Mononuclear cell (primary cell): ENCODE measurements at regions not wholly inside any gene's neighbourhood (a gene's known extent, or its start where the extent isn't known, plus 50 kb on each side); places are given as distances from the start of the nearest gene placed in this dataset.

Source experiments
- H3K27me3 ChIP-seq: 2 replicates; pipeline ENCODE4 v1.6.0; 2011; ENCODE audit warnings: low read length, control low read depth; ENCODE audit not compliant: insufficient read depth
- H3K4me1 ChIP-seq: 2 replicates; pipeline ENCODE4 v1.5.1; 2011; ENCODE audit warnings: mild to moderate bottlenecking, low read length, control low read depth; ENCODE audit not compliant: insufficient read depth
- H3K4me3 ChIP-seq: 2 replicates; pipeline ENCODE4 v1.5.1; 2011; ENCODE audit warnings: mild to moderate bottlenecking, low read length, moderate library complexity
- H3K9me3 ChIP-seq: 2 replicates; pipeline ENCODE4 v1.5.1; 2011; ENCODE audit warnings: low read depth, mild to moderate bottlenecking, control low read depth, low read length

DNA sequence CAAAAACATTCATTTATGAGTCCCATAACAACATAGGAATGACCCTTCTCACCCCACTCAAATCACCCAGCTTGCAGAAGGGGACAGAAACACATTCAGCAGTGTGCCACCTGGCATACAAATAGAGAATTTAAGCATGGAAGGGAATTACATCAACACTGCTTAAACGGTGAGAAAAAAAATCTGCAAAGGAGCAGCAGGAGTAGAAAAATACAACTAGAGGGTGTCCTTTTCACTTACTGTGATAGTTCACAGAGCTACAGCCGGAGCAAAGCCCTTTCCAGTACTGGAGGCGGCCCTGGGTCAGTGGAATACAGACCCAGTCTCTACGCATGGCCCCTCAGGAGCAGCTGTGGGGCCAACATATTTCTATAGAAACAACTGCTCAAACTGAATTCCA lies 764.3 kb upstream of the ARGLU1 start:
- Histone ChIP-seq H3K4me1 (no peaks in the 10 kb centered on the region), H3K4me3 (no peak overlapping the region), H3K9me3 (no peaks in the 10 kb centered on the region), H3K27me3 (no peaks in the 10 kb centered on the region)

DNA sequence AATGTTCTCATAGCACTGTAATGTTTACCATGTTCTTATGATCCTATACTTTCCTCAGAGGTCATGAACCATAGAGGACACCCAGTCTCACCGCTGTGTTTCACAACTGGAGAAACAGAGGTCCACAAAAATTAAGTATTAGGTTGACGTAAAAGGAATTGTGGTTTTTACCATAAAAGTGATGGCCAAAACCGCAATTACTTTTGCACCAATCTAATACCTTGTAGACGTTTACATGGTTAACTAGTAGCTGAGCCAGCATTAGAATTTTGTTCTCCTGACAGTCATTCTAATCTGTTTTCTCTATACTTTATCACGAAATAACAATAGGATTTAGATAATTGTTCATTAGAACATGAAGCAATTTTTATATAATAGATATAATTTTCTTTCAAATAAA lies 763.4 kb upstream of the ARGLU1 start:
- Histone ChIP-seq H3K4me3 (no peak overlapping the region), H3K27me3 (no peaks in the 10 kb centered on the region), H3K4me1 (no peaks in the 10 kb centered on the region), H3K9me3 (no peaks in the 10 kb centered on the region)

DNA sequence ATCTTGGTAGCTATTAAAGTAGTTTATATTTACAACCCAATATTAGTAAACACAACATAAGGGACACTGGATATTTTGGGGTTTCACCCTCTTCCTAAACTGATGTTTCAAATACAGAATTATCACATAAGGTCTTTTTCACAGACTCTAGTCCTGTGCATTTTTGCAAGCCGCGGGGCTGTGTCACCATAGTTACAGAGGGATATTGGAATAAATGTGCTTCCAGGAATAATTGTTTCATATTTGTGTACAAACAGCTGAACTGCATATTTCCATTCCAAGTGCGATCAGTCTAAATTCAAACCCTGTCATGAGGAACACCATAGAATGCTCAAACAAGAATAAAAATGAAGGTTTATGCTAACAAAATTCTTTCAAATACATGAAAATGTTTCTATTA lies 762.5 kb upstream of the ARGLU1 start:
- H3K27me3 ChIP-seq, result no peaks in the 10 kb centered on the region
- H3K9me3 ChIP-seq, result no peaks in the 10 kb centered on the region
- H3K4me3 ChIP-seq, result no peak overlapping the region
- no peaks in the 10 kb centered on the region for H3K4me1 ChIP-seq

DNA sequence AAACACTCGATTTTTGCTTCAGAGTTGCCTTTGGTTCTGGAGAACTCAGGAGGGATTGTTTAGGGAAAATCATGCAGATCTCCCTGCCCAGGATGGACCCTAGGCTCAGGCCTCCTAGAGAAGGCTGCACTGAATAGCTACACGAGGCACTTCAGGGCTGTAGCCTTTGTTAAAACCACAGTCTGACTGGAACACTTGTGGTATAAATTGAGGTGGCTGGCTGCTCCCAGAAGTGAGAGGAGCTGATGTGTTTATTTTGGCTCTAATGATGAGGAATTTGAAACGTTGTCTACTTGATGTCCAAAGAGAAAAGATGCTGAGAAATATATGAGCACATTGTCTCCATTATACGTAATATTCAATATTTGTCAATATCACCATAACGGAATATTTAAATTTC lies 762.1 kb upstream of the ARGLU1 start:
- Histone ChIP-seq H3K27me3 (no peaks in the 10 kb centered on the region), H3K4me1 (no peaks in the 10 kb centered on the region), H3K4me3 (no peak overlapping the region), H3K9me3 (no peaks in the 10 kb centered on the region)

DNA sequence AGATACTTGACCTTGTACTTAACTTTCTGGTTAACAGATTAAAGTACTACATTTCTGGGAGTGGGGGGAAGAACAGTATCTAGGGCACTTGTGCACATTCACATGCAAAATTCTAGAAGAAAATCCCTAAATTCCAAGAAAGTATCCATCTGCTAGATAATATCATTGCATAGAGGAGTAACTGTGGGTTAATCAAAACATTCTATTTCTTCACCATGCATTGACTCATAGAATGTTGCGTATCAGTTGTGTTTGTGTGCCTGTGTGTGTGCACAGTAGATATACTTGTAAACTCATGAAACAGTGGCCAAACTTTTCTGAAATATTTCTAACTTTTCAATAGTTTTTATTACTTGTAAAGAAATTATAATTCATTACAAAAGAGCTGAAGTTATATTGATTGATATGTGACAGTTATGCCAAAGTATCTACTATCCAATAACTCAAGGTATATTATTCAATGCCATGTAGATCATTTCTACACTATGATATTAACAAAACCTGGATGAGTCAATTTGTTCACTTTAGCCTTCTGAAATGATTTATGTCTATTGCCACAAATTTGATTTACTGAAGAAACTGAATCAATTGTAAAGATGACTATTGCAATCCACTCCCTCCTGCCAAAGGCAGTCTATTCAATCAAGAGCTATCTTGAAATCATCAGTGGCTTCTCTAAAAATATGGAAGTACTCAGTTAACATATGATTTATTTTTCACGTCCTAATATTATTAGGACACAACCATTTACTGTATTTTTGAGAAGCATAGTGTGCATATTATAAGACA lies 756.7 kb upstream of the ARGLU1 start:
- Histone ChIP-seq H3K27me3 (no peaks in the 10 kb centered on the region), H3K9me3 (no peaks in the 10 kb centered on the region), H3K4me3 (no peak overlapping the region)

DNA sequence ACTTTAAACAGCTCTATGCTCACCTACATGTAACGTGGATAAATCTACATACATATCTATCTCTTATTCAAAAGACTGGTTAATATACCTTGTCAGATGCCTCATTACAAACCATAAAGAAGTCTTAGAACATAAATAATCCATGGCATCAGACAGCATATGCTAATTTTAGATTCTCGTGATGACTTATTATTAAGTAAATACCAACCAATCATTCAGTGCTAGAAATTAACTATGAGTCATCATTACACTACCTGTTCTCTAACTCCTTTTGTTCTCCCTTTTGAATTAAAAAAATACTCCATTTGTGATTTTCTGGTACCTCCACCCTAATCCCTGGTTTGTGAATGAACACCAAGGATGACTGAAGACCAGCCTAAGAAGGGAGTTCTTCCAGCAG lies 754.3 kb upstream of the ARGLU1 start:
- Histone ChIP-seq H3K27me3 (no peaks in the 10 kb centered on the region), H3K4me3 (no peak overlapping the region), H3K4me1 (no peaks in the 10 kb centered on the region), H3K9me3 (no peaks in the 10 kb centered on the region)

More for the DNA sequence above, 756.7 kb upstream of the ARGLU1 start:
- H3K4me1 ChIP-seq, result no peaks in the 10 kb centered on the region

DNA sequence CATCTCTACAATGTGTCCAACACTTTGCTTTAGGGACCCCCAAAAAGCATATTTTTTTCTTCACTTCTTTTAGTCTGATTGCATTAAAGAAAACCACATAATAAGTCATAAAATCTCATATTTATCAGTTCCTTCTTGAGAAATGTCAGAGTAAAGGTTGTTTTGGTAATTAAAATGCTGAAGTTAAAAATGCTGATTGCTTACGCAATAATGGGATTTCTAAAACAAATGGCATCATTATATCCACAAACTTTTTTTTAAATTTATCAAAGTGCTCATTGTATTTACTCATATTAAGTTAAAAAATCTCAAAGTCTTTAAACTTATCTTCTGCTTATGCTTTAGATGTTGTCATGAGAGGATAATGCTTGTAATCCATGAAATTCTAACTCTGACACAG lies 737.2 kb upstream of the ARGLU1 start:
- no peaks in the 10 kb centered on the region for H3K9me3 ChIP-seq
- no peaks in the 10 kb centered on the region for H3K4me1 ChIP-seq
- H3K4me3 ChIP-seq, result no peak overlapping the region
- no peaks in the 10 kb centered on the region for H3K27me3 ChIP-seq

DNA sequence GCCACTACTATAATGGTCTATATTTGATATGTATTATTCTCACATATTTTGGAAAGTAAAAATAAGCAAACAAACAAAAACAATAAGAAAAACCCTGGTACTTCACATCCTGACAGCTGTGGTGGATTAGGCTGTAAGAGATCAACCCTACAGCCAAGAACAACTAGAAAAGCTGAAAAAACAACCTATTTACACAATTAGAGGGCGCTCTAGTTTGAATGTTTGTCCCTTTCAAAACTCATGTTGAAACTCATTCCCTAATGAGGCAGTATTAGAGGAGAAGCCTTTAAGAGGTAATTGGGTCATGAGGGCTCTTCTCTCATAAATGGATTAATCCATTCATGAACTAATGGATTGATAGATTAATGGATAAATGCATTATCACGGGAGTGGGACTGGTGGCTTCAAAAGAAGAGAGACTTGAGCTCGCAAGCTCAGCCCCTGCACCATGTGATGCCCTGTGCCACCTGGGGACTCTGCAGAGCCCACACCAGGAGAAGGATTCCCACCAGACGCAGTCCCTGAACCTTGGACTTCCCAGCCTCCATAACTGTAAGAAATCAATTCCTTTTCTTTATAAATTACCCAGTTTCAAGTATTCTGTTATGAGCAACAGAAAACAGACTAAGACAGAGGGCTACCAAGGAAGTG lies 733.9 kb upstream of the ARGLU1 start:
- H3K4me3 ChIP-seq, result no peak overlapping the region
- H3K9me3 ChIP-seq, result no peaks in the 10 kb centered on the region
- no peaks in the 10 kb centered on the region for H3K27me3 ChIP-seq
- no peaks in the 10 kb centered on the region for H3K4me1 ChIP-seq

DNA sequence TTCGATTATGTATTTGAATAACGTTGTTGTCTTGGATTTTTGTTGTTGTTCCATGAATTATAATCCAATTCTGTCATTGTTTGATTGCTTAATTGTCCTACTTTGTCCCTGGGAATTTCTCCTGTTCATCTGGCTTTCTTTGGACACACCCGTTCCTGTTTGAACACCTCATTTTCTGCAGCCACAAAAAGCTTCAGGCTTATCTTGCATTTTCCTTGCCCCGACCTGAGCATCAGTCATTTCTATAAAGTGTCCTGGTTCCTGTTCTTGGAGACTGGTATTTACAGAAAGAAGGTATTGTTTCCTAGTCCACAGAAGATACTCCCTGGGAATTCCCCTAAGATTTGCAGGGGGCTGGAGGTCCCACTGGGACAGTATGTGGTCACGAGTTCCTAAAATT lies 731.8 kb upstream of the ARGLU1 start:
- Histone ChIP-seq H3K4me3 (no peak overlapping the region), H3K4me1 (no peaks in the 10 kb centered on the region), H3K27me3 (no peaks in the 10 kb centered on the region), H3K9me3 (no peaks in the 10 kb centered on the region)

DNA sequence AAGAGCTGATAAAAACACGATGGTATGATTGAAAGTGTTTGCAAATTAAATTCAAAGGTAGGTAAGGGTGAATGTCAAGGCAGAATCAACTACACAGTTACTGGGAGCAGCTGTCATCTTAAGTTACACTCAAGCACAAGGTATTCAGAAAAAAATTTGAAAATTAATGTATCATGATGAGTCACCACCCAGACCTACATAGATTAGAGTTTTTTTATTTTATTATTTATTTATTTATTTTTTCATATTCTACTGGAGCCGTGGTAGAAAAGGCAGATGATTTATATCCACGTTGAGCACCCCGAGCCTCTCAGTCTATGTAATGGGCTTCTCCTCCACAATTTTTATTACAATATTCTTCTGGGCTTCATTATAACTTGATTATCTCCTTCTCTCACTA lies 728.9 kb upstream of the ARGLU1 start:
- Histone ChIP-seq H3K4me3 (no peak overlapping the region), H3K9me3 (no peaks in the 10 kb centered on the region), H3K27me3 (no peaks in the 10 kb centered on the region), H3K4me1 (no peaks in the 10 kb centered on the region)

DNA sequence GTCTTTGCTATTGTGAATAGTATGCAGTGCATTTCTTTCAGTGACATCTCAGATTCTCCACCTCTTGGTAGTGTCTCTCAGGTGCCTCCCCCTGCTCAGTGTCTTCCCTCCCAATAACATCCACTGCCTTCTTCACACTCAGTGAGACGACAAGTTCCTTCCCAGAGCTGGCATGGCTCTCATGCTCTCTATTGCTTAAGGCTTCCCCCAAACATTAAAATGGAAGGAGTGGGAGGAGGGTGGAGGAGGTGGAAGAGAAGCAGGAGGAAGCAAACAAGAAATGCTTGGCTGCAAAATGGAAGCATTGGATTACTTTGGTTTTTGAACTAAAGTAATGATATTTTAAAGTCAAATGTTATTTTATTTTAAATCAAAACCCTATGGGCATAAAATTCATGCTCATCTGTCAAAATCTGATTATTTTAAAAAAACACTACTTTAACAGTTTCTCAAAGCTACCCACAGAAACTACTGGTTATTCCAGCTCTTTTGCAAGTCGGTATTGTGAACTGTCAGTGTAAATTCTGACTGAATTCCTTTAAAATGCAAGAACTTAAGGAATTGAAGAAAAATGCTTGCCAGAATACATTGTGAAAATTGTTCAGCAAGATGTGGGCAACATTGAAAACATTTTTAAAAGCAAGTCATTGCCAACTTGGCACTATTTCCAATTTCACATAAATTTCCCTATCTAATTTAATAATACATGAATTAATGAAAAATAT lies 727.6 kb upstream of the ARGLU1 start:
- no peaks in the 10 kb centered on the region for H3K27me3 ChIP-seq
- H3K9me3 ChIP-seq, result no peaks in the 10 kb centered on the region
- no peaks in the 10 kb centered on the region for H3K4me1 ChIP-seq
- no peak overlapping the region for H3K4me3 ChIP-seq

DNA sequence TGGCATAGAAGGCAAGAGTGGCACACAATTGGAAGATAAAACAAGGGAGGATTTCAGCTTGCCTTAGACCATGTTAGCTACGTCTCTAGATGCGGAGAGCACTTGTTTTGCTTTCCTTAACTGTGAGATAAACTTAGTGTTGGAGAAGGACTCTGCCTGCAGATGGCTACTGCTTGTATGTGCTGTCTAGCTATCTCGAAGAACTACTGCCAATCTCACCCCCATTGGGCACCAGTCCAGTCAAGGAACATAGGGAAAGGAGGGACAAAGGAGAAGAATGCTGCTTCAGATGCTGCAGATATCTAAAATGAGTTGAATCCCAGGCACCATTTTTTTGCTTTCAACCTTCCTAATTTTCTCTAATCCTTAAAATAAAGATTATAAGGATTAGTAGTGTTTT lies 726.0 kb upstream of the ARGLU1 start:
- Histone ChIP-seq H3K4me3 (no peak overlapping the region), H3K27me3 (no peaks in the 10 kb centered on the region), H3K4me1 (no peaks in the 10 kb centered on the region), H3K9me3 (no peaks in the 10 kb centered on the region)

DNA sequence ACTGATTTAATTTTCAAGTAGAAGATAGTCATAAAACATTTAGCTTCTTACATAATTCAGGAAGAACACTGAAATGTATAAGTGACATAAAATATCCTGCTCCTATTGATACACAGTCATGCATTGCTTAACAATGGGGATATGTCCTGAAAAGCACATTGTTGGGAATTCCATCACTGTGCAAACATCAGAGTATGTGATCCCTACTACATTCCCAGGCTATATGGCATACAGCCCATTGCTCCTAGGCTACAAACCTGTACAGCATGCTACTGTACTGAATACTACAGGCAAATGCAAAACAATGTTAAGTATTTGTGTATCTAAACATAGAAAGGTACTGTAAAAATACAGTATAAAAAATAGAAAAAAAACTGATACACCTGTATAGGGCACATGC lies 723.9 kb upstream of the ARGLU1 start:
- Histone ChIP-seq H3K27me3 (no peaks in the 10 kb centered on the region), H3K4me1 (no peaks in the 10 kb centered on the region), H3K9me3 (no peaks in the 10 kb centered on the region), H3K4me3 (no peak overlapping the region)

DNA sequence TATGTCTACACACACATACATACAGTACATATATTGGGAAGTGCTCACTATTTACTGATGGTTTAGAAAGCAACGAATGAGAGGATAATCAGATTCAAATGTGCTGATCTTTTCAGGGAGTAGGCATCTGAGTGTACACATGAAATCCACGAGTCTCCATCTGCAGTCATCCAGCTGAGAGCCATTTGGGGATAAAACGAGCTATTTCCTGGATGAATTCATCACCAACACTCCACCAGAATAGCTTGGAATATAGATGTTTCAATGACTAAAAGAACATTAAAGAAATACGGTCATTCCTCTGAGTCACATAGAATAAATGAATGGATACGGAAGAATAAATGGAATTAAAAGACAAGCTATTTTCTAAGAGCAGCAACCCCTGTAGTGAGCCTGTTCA lies 721.6 kb upstream of the ARGLU1 start:
- Histone ChIP-seq H3K4me3 (no peak overlapping the region), H3K9me3 (no peaks in the 10 kb centered on the region), H3K27me3 (no peaks in the 10 kb centered on the region), H3K4me1 (no peaks in the 10 kb centered on the region)

DNA sequence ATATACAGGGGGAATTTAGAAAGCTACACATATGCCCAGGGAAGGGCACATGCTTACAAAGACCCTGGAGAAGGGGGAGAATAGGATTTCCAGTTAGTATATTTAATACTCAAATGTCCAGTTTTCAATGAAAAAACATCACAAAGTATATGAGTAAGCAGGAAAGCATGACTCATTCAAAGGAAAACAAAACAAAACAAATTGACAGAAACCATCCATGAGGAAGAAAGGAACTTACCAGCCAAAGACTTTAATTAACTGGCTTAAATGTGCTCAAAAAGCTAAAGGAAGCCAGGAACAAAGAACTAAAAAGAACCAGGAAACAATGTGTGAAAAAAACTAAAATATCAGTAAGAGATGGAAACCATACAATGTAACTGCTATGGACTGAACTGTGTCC lies 716.2 kb upstream of the ARGLU1 start:
- H3K9me3 ChIP-seq, result no peaks in the 10 kb centered on the region
- H3K4me1 ChIP-seq, result no peaks in the 10 kb centered on the region
- H3K27me3 ChIP-seq, result no peaks in the 10 kb centered on the region
- no peak overlapping the region for H3K4me3 ChIP-seq
